LNCAP (cell line): ENCODE measurements at regions not wholly inside any gene's neighbourhood (a gene's known extent, or its start where the extent isn't known, plus 50 kb on each side); places are given as distances from the start of the nearest gene placed in this dataset.

Source experiments
- TF ChIP-seq, protein P1 (sequence below): fragments of 450-650 bp; IDR thresholded peaks from 2 replicates; pipeline ENCODE4 v1.5.1; 2017; ENCODE audit warnings: mild to moderate bottlenecking

DNA sequence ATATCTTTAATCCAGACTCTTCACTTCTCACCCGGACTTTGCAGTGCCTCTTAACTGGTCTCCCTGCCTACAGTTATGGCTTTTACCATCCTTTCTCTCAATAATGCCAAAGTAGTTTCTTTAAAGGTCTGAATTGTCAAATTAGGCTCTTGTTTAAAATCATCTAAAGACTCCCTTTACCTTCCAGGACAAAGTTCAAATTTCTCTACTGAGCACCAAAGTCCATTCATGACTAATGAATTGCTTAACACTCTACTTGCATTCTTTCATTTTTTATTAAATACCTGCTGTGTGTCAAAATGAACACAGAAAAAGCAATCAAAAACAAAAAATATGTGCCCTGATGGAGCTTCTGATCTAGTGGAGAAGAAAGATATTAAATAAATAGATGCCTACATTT is 472.4 kb upstream of the UBE2E2 start:
- TF ChIP-seq, protein P1, sequence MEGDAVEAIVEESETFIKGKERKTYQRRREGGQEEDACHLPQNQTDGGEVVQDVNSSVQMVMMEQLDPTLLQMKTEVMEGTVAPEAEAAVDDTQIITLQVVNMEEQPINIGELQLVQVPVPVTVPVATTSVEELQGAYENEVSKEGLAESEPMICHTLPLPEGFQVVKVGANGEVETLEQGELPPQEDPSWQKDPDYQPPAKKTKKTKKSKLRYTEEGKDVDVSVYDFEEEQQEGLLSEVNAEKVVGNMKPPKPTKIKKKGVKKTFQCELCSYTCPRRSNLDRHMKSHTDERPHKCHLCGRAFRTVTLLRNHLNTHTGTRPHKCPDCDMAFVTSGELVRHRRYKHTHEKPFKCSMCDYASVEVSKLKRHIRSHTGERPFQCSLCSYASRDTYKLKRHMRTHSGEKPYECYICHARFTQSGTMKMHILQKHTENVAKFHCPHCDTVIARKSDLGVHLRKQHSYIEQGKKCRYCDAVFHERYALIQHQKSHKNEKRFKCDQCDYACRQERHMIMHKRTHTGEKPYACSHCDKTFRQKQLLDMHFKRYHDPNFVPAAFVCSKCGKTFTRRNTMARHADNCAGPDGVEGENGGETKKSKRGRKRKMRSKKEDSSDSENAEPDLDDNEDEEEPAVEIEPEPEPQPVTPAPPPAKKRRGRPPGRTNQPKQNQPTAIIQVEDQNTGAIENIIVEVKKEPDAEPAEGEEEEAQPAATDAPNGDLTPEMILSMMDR = no peak

DNA sequence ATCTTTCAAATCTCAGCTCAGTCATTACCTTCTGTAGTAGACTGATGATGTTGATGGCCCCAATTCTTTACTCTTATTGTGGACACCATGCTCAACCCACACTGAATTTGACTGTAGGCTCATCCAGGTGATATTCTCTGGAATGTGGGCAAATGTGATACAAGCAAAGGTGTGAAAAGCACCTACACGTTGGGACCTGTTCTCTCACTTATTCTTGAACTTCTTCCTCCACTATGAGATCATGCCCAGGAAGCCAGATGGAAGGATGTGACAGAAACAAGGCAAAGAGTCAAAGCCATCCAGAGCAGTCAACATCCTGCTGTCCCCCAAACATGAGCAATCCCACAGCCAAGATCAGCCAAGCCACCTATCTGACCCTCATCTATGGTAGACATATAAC is 471.2 kb upstream of the UBE2E2 start:
- TF ChIP-seq, protein P1 = no peak

- TF ChIP-seq, protein P1 = no peak
These were observed 470.5 kb upstream of the UBE2E2 start for GRCh38 chr3:22732641-22733040.

- TF ChIP-seq, protein P1 = no peak
These were observed 468.9 kb upstream of the UBE2E2 start for GRCh38 chr3:22734207-22734606.

DNA sequence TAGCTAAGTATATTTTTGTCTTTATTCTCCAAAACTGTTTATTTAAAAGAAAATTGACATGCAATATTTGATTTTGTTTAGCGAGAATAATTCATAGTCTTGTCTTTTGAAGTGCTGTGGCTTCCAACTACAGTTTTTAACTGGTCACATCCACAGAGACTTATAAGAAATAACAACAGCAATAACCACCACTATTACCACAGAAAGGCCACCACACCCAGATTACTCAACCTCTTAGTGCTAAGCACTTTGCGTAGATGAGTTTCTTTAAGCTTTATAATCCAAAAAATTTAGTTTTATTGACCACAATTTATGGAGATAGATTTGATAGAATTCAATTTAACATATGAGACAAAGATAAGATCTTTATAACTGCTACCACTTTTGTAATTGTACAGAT is 468.4 kb upstream of the UBE2E2 start:
- TF ChIP-seq, protein P1 = no peak

- TF ChIP-seq, protein P1 = no peak
These were observed 467.8 kb upstream of the UBE2E2 start for GRCh38 chr3:22735373-22735772.

- TF ChIP-seq, protein P1 = no peak
These were observed 457.8 kb upstream of the UBE2E2 start for GRCh38 chr3:22745321-22745720.

GRCh38 chr3:22746221-22746620 is 456.9 kb upstream of the UBE2E2 start:
- TF ChIP-seq, protein P1 = no peak
